Gastroesophageal sphincter (tissue), 4 donors: ENCODE measurements at regions not wholly inside any gene's neighbourhood (a gene's known extent, or its start where the extent isn't known, plus 50 kb on each side); places are given as distances from the start of the nearest gene placed in this dataset.

Experiments
- ATAC-seq: fragments of 150-250 bp; one replicate; pipeline ENCODE4 v1.9.1; 2016; ENCODE audit warnings: mild to moderate bottlenecking, moderate library complexity
- H3K27ac ChIP-seq, 4 donors: fragments of 200-600 bp; sonication (generic) in 3 of 4; 1 replicate in 3 of 4; 2 replicates in 1 of 4; pipeline ENCODE4 v1.5.1; 2016 to 2019
- H3K27me3 ChIP-seq: fragments of 200-600 bp; sonication (generic); one replicate; pipeline ENCODE4 v1.5.1; 2019
- H3K36me3 ChIP-seq, 2 donors: fragments of 200-600 bp; sonication (generic); one replicate each; pipeline ENCODE4 v1.5.1; 2019; ENCODE audit warnings: control low read depth in 1 of 2
- H3K4me1 ChIP-seq, 3 donors: fragments of 200-600 bp; sonication (generic); 1 replicate in 2 of 3; 2 replicates in 1 of 3; pipeline ENCODE4 v1.5.1; 2016 to 2019; ENCODE audit warnings: control low read depth in 2 of 3
- H3K4me3 ChIP-seq, 2 donors: fragments of 200-600 bp; sonication (generic); one replicate each; pipeline ENCODE4 v1.5.1; 2019; ENCODE audit warnings: mild to moderate bottlenecking in 1 of 2, moderate library complexity in 1 of 2
- H3K9me3 ChIP-seq, 3 donors: fragments of 200-600 bp; sonication (generic); one replicate each; pipeline ENCODE4 v1.5.1; 2017 to 2019; ENCODE audit warnings: control low read depth in 2 of 3
- CTCF ChIP-seq, 4 experiments: fragments of 200-600 bp in 2 of 4; fragments of 450-650 bp in 2 of 4; sonication (generic) in 1 of 4; IDR thresholded peaks; one replicate each; pipeline ENCODE4 v1.5.1; 2017 to 2019; ENCODE audit warnings: antibody characterized with exemption in 4 of 4, mild to moderate bottlenecking in 2 of 4, moderate library complexity in 2 of 4
- EP300 ChIP-seq: sonication (generic); formaldehyde crosslinking; IDR thresholded peaks from one replicate; pipeline ENCODE4 v1.6.1; 2017; ENCODE audit warnings: antibody characterized with exemption, mild to moderate bottlenecking
- POLR2A ChIP-seq, 2 donors: fragments of 450-650 bp; IDR thresholded peaks; one replicate each; pipeline ENCODE4 v1.6.1; 2017; ENCODE audit warnings: antibody characterized with exemption in 2 of 2, mild to moderate bottlenecking in 2 of 2, moderate library complexity in 1 of 2
- POLR2AphosphoS5 ChIP-seq: sonication (generic); formaldehyde crosslinking; IDR thresholded peaks from one replicate; pipeline ENCODE4 v1.6.1; 2017; ENCODE audit warnings: antibody characterized with exemption
- WGBS, 2 donors: methylation state at CpG; one replicate each; pipeline ENCODE4 v1.1.5; 2018; ENCODE audit warnings: low coverage in 1 of 2; 5-methylcytosine and 5-hydroxymethylcytosine counted together

GRCh38 chr1:25027822-25028586 is 97.9 kb upstream of the RUNX3 start:
- no peak overlapping the region for H3K27ac ChIP-seq
- no peak for ATAC-seq
- H3K4me3 ChIP-seq: no peak overlapping the region
- no CpG with 5 or more reads among the region's 13 CpGs for WGBS, 2 donors
- H3K4me1 ChIP-seq: peaks cover 0 to 12% (median 0%) of the 10 kb centered on the region in 3 donors
- no peak for TF ChIP-seq POLR2AphosphoS5
- TF ChIP-seq POLR2A (IDR thresholded peaks at IDR 0.05): no peak
- no peak for TF ChIP-seq CTCF (IDR thresholded peaks at IDR 0.05)
- TF ChIP-seq EP300: no peak
- no peaks in the 10 kb centered on the region for H3K36me3 ChIP-seq
- H3K27me3 ChIP-seq: peaks cover 4% of the 10 kb centered on the region
- H3K9me3 ChIP-seq: no peaks in the 10 kb centered on the region

- no peak for ATAC-seq
- WGBS, 2 donors: 72% methylated on average over 7 of the region's 12 CpGs; no CpG with 5 or more reads in 1 of the 2 donors
Measured at GRCh38 chr1:25026730-25027450, 96.8 kb upstream of the RUNX3 start.

GRCh38 chr1:25026304-25026703 is 96.2 kb upstream of the RUNX3 start:
- no peak for ATAC-seq
- 67 to 80% methylated on average over 1 to 4 of the region's 4 CpGs for WGBS, 2 donors

More at GRCh38 chr1:25026730-25027450, 96.8 kb upstream of the RUNX3 start:
- TF ChIP-seq EP300: no peak
- no peak for TF ChIP-seq POLR2AphosphoS5
- no peak for TF ChIP-seq CTCF (IDR thresholded peaks at IDR 0.05)
- TF ChIP-seq POLR2A (IDR thresholded peaks at IDR 0.05): no peak
- Histone ChIP-seq H3K36me3 (no peaks in the 10 kb centered on the region), H3K4me1 (peaks cover 0 to 16% (median 5%) of the 10 kb centered on the region in 3 donors), H3K27ac (no peak overlapping the region), H3K27me3 (peaks cover 6% of the 10 kb centered on the region), H3K4me3 (no peak overlapping the region), H3K9me3 (no peaks in the 10 kb centered on the region)

GRCh38 chr1:25024615-25025350 is 94.7 kb upstream of the RUNX3 start:
- Histone ChIP-seq H3K4me1 (peaks cover 0 to 14% (median 5%) of the 10 kb centered on the region in 3 donors), H3K4me3 (no peak overlapping the region), H3K9me3 (no peaks in the 10 kb centered on the region), H3K27me3 (peaks cover 8% of the 10 kb centered on the region), H3K36me3 (no peaks in the 10 kb centered on the region), H3K27ac (no peak overlapping the region)
- no CpG with 5 or more reads among the region's 15 CpGs for WGBS, 2 donors
- no peak for TF ChIP-seq POLR2A (IDR thresholded peaks at IDR 0.05)
- TF ChIP-seq CTCF (IDR thresholded peaks at IDR 0.05): no peak
- TF ChIP-seq EP300: no peak
- TF ChIP-seq POLR2AphosphoS5: no peak
- ATAC-seq: no peak

More at GRCh38 chr1:25026304-25026703, 96.2 kb upstream of the RUNX3 start:
- Histone ChIP-seq H3K36me3 (no peaks in the 10 kb centered on the region), H3K9me3 (no peaks in the 10 kb centered on the region), H3K27me3 (peaks cover 9% of the 10 kb centered on the region), H3K4me1 (peaks cover 0 to 14% (median 5%) of the 10 kb centered on the region in 3 donors), H3K27ac (no peak overlapping the region), H3K4me3 (no peak overlapping the region)
- TF ChIP-seq POLR2A (IDR thresholded peaks at IDR 0.05) (no peak), CTCF (IDR thresholded peaks at IDR 0.05) (no peak), EP300 (no peak), POLR2AphosphoS5 (no peak)
